ENCODE measurements at regions not wholly inside any gene's neighbourhood (a gene's known extent, or its start where the extent isn't known, plus 50 kb on each side); places are given as distances from the start of the nearest gene placed in this dataset.

- TF ChIP-seq SUZ12 (IDR thresholded peaks at IDR 0.05; ENCODE audit: extremely low read depth, insufficient read depth, insufficient read length), result no peak
- no peak for TF ChIP-seq ZNF274 (IDR thresholded peaks at IDR 0.05; ENCODE audit: low read depth, low read length)
Measured at GRCh38 chr2:160920791-160921303, 239.4 kb upstream of the TANK start.
